ENCODE measurements at regions not wholly inside any gene's neighbourhood (a gene's known extent, or its start where the extent isn't known, plus 50 kb on each side); places are given as distances from the start of the nearest gene placed in this dataset.

GRCh38 chr6:14983599-14984518 lies 262.0 kb upstream of the JARID2 start:
- TF ChIP-seq CTCF (IDR thresholded peaks at IDR 0.05; ENCODE audit: insufficient read depth, low read length) = no peak
- TF ChIP-seq, protein P1, sequence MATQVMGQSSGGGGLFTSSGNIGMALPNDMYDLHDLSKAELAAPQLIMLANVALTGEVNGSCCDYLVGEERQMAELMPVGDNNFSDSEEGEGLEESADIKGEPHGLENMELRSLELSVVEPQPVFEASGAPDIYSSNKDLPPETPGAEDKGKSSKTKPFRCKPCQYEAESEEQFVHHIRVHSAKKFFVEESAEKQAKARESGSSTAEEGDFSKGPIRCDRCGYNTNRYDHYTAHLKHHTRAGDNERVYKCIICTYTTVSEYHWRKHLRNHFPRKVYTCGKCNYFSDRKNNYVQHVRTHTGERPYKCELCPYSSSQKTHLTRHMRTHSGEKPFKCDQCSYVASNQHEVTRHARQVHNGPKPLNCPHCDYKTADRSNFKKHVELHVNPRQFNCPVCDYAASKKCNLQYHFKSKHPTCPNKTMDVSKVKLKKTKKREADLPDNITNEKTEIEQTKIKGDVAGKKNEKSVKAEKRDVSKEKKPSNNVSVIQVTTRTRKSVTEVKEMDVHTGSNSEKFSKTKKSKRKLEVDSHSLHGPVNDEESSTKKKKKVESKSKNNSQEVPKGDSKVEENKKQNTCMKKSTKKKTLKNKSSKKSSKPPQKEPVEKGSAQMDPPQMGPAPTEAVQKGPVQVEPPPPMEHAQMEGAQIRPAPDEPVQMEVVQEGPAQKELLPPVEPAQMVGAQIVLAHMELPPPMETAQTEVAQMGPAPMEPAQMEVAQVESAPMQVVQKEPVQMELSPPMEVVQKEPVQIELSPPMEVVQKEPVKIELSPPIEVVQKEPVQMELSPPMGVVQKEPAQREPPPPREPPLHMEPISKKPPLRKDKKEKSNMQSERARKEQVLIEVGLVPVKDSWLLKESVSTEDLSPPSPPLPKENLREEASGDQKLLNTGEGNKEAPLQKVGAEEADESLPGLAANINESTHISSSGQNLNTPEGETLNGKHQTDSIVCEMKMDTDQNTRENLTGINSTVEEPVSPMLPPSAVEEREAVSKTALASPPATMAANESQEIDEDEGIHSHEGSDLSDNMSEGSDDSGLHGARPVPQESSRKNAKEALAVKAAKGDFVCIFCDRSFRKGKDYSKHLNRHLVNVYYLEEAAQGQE (IDR thresholded peaks at IDR 0.05; ENCODE audit: insufficient replicate concordance, low read depth) = no peak
- TF ChIP-seq GABPA (IDR thresholded peaks at IDR 0.05; ENCODE audit: low read depth) = no peak

Measured in HL-60 (cell line).